NCI-H146 treated with DMSO at 0.1 percent for 48 hours (cell line): ENCODE measurements at regions not wholly inside any gene's neighbourhood (a gene's known extent, or its start where the extent isn't known, plus 50 kb on each side); places are given as distances from the start of the nearest gene placed in this dataset.

Experiments used
- DNase-seq: peaks from one replicate; lab custom pipeline; 2025; ENCODE audit not compliant: unreplicated experiment; lab: John Stamatoyannopoulos, UW

DNA sequence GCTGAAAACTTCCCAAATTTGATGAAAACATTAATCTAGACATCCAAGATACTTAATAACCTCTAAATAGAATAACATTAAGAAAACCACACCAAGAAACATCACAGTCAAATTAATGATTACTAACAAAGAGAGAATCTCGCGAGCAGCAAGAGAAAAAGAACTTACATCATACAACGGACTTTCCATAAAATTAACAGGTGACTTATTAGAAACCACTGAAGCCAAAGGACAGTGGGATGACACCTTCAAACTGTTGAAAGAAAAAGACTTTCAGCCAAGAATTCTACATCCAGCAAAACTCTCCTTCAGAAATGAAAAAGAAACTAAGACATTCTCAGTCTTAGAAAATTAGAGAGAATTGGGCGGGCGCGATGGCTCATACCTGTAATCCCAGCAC is 232.0 kb downstream of the SNCA start:
- DNase-seq = no peak

DNA sequence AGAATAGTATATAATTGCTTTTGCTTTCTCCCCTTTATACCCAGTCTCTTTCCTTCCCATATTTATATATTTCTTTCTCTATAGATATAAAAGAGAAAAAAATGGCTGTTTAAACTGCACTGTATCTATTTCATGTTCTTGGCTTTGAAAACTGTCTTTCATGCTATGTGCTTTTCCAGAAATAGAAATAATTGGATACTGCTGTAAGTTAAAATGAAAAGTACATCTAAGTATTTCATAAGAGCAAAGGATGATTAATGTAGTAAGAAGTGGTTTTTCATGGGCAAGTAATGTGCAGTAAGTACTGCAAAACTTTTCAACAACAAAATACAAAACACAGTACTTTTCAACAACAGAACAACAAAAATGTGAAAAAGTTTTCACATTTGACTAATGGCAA is 237.9 kb downstream of the SNCA start:
- no peak for DNase-seq

DNA sequence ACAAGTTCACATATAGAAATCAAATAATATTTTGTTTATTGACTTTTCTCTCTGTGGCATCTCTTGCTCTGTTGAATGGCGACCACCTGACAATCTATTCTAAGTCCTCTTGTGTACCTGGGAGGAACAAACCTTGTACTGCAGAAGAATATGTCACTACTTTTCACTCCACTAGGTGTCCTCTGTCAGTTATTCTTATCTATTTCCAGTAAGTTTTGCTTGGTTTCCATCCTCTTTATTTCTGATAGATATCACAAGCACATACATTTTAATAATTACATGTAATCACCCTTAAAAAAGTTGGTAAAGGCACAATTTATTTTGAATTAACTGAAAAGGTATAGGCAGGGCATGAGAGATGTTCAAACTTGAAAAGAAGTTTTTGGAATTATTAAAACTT is 238.4 kb downstream of the SNCA start:
- DNase-seq = no peak

- DNase-seq = no peak
Observed at GRCh38 chr4:89595125-89595789, 241.7 kb downstream of the SNCA start.

DNA sequence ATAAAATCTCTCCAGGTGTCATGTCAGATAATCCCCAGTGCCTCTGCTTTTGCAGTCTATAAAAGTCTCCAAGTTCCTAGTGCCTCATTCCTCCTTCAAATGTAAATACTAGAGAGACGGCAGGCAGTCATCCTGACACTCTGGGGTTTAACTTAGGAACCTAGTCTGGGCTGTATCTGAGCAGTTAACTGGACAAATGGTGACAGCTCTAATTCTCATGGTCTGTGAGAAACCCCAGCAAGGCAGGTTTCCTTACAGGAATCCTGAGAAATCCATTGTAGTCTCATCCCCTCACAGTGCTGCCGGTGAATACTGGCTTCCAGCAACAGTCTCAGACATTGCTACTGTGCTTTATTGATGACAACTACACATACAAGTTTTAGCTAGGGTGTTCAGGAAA is 246.8 kb downstream of the SNCA start:
- DNase-seq = no peak

GRCh38 chr4:89588421-89588820 is 248.5 kb downstream of the SNCA start:
- DNase-seq = no peak

GRCh38 chr4:89587364-89587763 is 249.6 kb downstream of the SNCA start:
- DNase-seq = no peak

- no peak for DNase-seq
Observed at GRCh38 chr4:89586864-89587263, 250.1 kb downstream of the SNCA start.

DNA sequence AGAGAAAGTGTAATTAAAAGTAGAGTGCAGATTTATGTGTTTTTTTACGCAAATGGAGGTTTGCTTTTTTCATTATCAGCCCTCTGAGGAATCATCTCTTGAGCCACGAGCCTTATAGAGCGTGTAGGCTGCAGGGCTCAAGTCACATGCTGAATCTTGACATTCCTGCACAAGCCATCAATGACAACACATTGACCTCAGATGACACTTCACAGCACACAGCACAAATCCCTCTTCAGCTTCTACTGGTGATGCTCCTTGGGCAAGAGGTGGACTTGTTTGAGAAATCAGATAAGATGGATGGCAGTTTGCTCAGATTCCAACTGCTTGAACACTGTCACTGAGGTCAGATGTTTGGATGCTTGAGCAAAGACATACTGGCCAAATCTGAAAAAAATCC is 250.6 kb downstream of the SNCA start:
- DNase-seq = no peak

- DNase-seq = no peak
Observed at GRCh38 chr4:89582756-89583505, 254.0 kb downstream of the SNCA start.

- no peak for DNase-seq
Observed at GRCh38 chr4:89579771-89580170, 257.2 kb downstream of the SNCA start.

DNA sequence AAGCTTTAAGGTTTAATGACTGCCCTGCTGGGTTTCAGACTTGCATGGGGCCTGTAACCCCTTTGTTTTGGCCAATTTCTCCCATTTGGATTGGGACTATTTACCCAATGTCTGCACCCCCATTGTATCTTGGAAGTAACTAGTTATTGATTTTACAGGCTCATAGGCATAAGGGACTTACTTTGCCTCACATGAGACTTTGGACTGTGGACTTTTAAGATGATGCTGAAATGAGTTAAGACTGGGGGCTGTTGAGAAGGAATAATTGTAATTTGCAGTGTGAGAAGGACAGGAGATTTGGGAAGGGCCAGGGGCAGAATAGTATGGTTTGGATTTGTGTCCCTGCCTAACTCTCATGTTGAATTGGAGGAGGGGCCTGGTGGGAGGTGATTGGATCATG is 260.7 kb downstream of the SNCA start:
- DNase-seq = no peak

GRCh38 chr4:89575840-89576239 is 261.1 kb downstream of the SNCA start:
- DNase-seq = no peak

DNA sequence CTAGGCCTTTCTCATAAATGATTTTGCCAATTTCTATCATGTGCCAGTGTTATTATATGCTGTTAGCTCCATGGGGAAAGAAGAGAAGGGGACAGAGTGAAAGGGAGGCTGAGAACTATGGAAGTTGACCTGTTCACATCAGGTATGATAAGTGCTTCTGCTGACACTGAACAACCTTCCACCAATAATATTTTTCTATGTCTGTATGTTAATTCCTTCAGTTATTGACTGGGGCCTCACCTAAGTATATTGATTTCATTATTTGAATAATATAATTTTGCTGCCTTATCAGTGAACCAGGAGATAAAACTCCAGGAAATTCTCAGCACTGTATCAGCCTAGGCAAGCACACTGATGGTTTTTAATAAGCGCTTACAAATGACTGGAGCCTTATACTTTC is 262.8 kb downstream of the SNCA start:
- DNase-seq = no peak

GRCh38 chr4:89573656-89574055 is 263.3 kb downstream of the SNCA start:
- DNase-seq = no peak

DNA sequence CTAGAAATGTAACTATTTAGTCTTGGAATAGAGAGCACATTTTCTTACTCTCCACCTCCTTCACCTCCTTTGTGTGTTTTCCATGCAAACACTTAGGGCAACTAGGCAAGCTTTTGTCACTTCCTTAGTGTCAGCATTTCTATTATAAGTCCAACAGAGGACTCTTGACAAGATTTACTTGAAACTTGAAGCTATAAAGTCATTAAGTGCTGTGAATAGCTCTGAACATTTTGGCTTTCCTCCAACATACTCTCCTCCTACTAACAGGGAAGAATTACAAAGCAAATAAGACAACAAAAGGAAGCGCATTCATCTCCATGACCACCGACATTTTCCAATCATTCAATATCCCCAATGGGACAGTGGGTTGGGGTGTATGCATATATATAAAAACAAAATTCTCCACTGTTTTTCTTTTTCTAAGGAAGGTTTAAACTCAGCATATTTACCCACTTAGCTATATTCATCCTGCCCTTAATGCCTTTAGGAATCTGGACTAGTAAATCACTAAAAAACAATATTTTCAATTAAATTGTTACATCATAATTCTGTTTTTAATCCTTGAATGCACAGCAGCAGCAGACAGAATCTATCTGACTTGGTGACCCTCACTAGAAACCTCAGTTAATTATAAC is 264.6 kb downstream of the SNCA start:
- peak; percentile 49 for DNase-seq

DNA sequence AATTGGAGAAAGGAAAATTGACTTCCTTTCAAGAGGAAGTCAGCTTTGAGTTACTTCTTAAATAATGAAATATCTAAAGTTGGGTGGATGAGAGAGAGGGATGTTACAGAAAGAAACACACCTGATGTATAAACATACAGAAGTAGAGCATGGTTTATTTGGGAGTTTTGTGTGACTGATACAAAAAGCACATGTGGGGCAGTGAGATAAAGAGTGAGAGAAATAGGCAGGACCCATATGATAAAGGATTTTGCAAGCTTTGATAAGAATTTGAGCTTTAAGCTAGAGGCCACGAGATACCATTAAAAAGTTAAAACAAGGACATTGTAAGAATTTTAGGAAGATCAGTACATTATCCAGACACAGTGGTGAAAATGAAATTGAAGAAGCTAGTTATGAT is 263.3 kb upstream of the GPRIN3 start:
- DNase-seq = no peak

DNA sequence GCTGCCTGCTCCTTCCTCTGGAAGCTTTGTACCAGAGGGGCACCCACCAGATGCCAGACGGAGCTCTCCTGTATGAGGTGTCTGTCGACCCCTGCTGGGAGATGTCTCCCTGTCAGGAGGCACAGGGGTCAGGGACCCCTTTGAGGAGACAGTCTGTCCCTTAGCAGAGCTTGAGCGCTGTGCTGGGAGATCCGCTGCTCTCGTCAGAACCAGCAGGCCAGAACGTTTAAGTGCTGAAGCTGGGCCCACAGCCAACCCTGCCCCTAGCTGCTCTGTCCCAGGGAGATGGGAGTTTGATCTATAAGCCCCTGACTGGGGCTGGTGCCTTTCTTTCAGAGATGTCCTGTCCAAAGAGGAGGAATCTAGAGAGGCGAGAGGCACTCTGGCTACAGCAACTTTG is 260.3 kb upstream of the GPRIN3 start:
- no peak for DNase-seq

GRCh38 chr4:89563431-89563830 is 255.8 kb upstream of the GPRIN3 start:
- DNase-seq = no peak

DNA sequence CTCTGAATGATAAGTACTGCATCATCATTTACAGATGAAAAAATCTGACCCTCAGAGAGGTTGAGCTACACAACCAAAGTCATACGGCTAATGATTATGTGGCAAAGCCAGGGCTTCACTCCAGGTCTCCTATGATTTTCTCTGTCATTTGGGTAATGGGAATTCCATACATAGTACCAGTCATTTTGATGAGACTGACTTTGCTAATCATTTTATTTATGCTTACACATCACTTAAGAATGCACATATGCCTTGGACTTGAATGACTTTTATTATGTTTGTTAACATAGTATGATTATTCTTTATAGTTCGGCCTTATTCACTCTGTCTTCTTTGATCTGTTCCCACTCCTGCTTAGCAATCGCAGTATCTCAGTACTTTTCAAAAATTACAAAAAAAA is 255.1 kb upstream of the GPRIN3 start:
- DNase-seq = no peak

GRCh38 chr4:89561048-89561447 is 253.4 kb upstream of the GPRIN3 start:
- DNase-seq = no peak

GRCh38 chr4:89558147-89558546 is 250.5 kb upstream of the GPRIN3 start:
- no peak for DNase-seq
